ENCODE measurements at regions not wholly inside any gene's neighbourhood (a gene's known extent, or its start where the extent isn't known, plus 50 kb on each side); places are given as distances from the start of the nearest gene placed in this dataset.
"Not testable (repeated sequence)": the region's sequence is repeated elsewhere in the genome, so short reads cannot be mapped to it uniquely, and the experiment has no call there.

- no peak overlapping the region for H3K27ac ChIP-seq
- TF ChIP-seq ZFX (IDR thresholded peaks at IDR 0.05): no peak
- TF ChIP-seq, protein P1, sequence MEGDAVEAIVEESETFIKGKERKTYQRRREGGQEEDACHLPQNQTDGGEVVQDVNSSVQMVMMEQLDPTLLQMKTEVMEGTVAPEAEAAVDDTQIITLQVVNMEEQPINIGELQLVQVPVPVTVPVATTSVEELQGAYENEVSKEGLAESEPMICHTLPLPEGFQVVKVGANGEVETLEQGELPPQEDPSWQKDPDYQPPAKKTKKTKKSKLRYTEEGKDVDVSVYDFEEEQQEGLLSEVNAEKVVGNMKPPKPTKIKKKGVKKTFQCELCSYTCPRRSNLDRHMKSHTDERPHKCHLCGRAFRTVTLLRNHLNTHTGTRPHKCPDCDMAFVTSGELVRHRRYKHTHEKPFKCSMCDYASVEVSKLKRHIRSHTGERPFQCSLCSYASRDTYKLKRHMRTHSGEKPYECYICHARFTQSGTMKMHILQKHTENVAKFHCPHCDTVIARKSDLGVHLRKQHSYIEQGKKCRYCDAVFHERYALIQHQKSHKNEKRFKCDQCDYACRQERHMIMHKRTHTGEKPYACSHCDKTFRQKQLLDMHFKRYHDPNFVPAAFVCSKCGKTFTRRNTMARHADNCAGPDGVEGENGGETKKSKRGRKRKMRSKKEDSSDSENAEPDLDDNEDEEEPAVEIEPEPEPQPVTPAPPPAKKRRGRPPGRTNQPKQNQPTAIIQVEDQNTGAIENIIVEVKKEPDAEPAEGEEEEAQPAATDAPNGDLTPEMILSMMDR (conservative IDR thresholded peaks at IDR 0.05): no peak
Observed at GRCh38 chr4:120225527-120225926, 158.9 kb upstream of the MAD2L1 start.

DNA sequence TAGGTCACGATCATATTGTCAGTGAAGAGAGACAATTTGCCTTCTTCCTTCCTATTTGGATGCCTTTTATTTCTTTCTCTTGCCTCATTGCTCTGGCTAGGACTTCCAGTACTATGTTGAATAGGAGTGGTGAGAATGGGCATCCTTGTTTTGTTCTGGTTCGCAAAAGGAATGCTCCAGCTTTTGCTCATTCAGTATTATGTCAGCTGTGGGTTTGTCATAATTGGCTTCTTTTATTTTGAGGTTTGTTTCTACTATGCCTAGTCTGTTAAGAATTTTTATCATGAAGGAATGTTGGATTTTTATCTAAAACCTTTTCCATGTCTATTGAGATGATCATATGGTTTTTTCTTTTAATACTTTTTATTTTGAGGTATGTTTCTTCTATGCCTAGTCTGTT, 152.3 kb upstream of the MAD2L1 start:
- no peak overlapping the region for H3K27ac ChIP-seq
- TF ChIP-seq, protein P1 (conservative IDR thresholded peaks at IDR 0.05): no peak
- TF ChIP-seq ZFX (IDR thresholded peaks at IDR 0.05): no peak

GRCh38 chr4:120215350-120215749, 148.7 kb upstream of the MAD2L1 start:
- no peak for TF ChIP-seq ZFX (IDR thresholded peaks at IDR 0.05)
- TF ChIP-seq, protein P1 (conservative IDR thresholded peaks at IDR 0.05): no peak

DNA sequence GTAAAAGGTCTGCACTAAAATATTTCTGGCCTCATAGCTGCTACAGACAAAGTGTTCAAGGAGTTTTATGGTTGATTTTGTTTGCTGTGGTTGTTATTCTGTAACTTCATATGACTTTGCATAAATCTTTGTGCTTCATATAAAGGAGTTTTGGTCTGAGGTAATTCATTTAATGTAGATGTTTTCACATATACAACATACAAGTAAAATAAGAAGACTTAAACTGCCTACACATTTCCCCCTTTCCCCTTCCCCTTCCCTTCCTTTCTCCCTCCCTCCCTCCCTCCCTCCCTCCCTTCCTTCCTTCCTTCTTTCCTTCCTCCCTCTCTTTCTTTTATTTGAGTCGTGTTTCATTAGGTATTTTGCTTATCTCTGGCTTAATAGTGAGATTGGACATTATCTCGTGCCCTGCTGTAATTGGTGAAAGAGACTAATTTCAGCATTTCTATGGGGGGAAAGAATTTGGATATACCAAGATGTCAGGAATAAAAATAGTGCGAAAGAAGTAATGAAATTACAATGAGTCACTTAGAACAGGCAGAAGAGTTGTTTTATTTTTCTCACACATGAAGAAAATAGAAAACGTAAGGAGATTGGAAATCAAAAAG, 144.9 kb upstream of the MAD2L1 start:
- TF ChIP-seq, protein P1 (conservative IDR thresholded peaks at IDR 0.05): no peak
- TF ChIP-seq ZFX (IDR thresholded peaks at IDR 0.05): no peak
- no peak overlapping the region for H3K27ac ChIP-seq

More at GRCh38 chr4:120215350-120215749, 148.7 kb upstream of the MAD2L1 start:
- H3K27ac ChIP-seq: no peak overlapping the region

DNA sequence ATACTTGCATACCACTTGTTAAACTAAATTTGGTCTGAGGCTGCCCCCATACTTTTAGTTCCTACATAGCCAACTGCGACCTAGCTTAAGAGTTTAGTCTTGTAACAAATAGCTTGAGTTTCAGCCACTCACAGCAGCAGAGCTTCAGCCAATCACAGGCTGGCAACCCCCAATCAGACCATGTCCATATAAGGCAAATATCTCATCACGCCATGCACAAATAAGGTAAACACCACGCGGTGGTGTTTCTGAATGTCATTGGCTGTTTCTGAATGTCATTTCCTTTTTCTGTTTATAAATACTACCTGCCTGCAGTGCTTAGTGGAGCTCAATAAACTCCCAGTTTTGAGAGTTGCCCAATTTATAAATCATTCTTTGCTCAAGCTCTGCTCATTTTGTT, 143.1 kb upstream of the MAD2L1 start:
- TF ChIP-seq ZFX (IDR thresholded peaks at IDR 0.05): no peak
- TF ChIP-seq, protein P1 (conservative IDR thresholded peaks at IDR 0.05): no peak
- no peak overlapping the region for H3K27ac ChIP-seq

- no peak overlapping the region for H3K27ac ChIP-seq
- TF ChIP-seq, protein P1 (conservative IDR thresholded peaks at IDR 0.05): no peak
- no peak for TF ChIP-seq ZFX (IDR thresholded peaks at IDR 0.05)
Observed at GRCh38 chr4:120207021-120207420, 140.4 kb upstream of the MAD2L1 start.

- TF ChIP-seq, protein P1 (conservative IDR thresholded peaks at IDR 0.05): no peak
- no peak for TF ChIP-seq ZFX (IDR thresholded peaks at IDR 0.05)
- H3K27ac ChIP-seq: no peak overlapping the region
Observed at GRCh38 chr4:120202222-120202621, 135.6 kb upstream of the MAD2L1 start.

DNA sequence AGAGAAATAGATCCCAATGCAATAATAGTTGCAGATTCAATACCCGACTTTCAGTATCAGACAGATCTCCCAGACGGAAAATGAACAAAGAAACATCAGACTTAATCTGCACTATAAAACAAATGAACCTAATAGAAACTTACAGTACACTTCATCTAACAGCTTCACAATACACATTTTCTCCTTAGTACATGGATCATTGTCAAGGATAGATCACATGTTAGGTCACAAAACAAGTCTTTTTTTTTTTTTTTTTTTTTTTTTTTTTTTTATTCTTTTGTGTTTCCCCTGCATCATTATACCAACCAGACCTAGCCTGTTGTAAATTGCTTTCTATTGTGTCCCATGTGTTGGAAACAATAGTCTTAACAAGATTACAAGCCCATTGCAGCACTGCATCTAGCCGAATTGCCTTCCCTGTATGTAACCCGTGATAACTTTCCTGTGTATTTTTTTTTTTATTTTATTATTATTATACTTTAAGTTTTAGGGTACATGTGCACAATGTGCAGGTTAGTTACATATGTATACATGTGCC, 134.0 kb upstream of the MAD2L1 start:
- H3K27ac ChIP-seq: not testable (repeated sequence)
